Muscle layer of duodenum (tissue), 2 donors: ENCODE measurements at regions not wholly inside any gene's neighbourhood (a gene's known extent, or its start where the extent isn't known, plus 50 kb on each side); places are given as distances from the start of the nearest gene placed in this dataset.

ENCODE experiments used
- H3K27ac ChIP-seq: one replicate; pipeline ENCODE4 v1.7.0; 2013; ENCODE audit warnings: mild to moderate bottlenecking, low read length
- H3K27me3 ChIP-seq: one replicate; pipeline ENCODE4 v1.7.0; 2013; ENCODE audit warnings: low read depth, mild to moderate bottlenecking, control low read depth, low read length
- H3K36me3 ChIP-seq, 2 donors: one replicate each; pipeline ENCODE4 v1.7.0; 2013; ENCODE audit warnings: low read length in 2 of 2, control low read depth in 1 of 2, mild to moderate bottlenecking in 1 of 2; ENCODE audit not compliant: insufficient read depth in 2 of 2, control insufficient read depth in 1 of 2
- H3K4me1 ChIP-seq, 2 donors: one replicate each; pipeline ENCODE4 v1.7.0; 2013; ENCODE audit warnings: low read length in 2 of 2, mild to moderate bottlenecking in 2 of 2, control low read depth in 1 of 2, moderate library complexity in 1 of 2; ENCODE audit not compliant: insufficient read depth in 2 of 2, control insufficient read depth in 1 of 2
- H3K4me3 ChIP-seq, 2 donors: one replicate each; pipeline ENCODE4 v1.7.0; 2013; ENCODE audit warnings: low read length in 2 of 2, low read depth in 1 of 2, mild to moderate bottlenecking in 1 of 2
- H3K9me3 ChIP-seq, 2 donors: one replicate each; pipeline ENCODE4 v1.7.0; 2013; ENCODE audit warnings: low read length in 2 of 2, control low read depth in 1 of 2, mild to moderate bottlenecking in 1 of 2; ENCODE audit not compliant: control insufficient read depth in 1 of 2
- donor health status: healthy.

GRCh38 chr7:42511027-42511426 lies 274.0 kb upstream of the GLI3 start:
- no peaks in the 10 kb centered on the region for H3K9me3 ChIP-seq
- no peaks in the 10 kb centered on the region for H3K36me3 ChIP-seq
- H3K4me1 ChIP-seq, result peaks cover 0 to 4% of the 10 kb centered on the region in 2 donors
- H3K4me3 ChIP-seq, result no peak overlapping the region
- H3K27ac ChIP-seq, result no peak overlapping the region
- H3K27me3 ChIP-seq, result no peaks in the 10 kb centered on the region

- H3K36me3 ChIP-seq, result no peaks in the 10 kb centered on the region
- no peaks in the 10 kb centered on the region for H3K4me1 ChIP-seq
- H3K4me3 ChIP-seq, result no peak overlapping the region
- H3K27me3 ChIP-seq, result no peaks in the 10 kb centered on the region
- H3K9me3 ChIP-seq, result no peaks in the 10 kb centered on the region
- no peak overlapping the region for H3K27ac ChIP-seq
These were observed 269.1 kb upstream of the GLI3 start for GRCh38 chr7:42506097-42506496.

DNA sequence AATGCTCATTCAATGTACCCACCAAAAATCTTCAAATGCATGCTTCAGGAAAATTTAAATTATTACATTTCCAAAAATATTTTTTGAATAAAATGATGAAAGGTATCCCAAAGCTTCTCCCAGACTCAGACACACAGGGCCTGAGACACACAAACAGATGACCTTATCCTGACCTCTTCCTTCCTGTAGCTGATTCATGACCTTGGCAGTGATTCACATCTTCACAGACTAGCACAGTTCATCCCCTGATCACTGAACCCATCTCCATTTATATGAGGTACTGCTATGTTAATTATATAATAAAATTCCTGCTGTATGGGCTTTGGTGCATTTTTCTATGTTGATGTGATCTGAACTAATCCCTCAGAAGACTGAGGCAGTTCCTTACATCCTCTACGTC lies 265.0 kb upstream of the GLI3 start:
- no peaks in the 10 kb centered on the region for H3K27me3 ChIP-seq
- H3K4me3 ChIP-seq, result no peak overlapping the region
- no peaks in the 10 kb centered on the region for H3K36me3 ChIP-seq
- H3K27ac ChIP-seq, result no peak overlapping the region
- H3K9me3 ChIP-seq, result no peaks in the 10 kb centered on the region
- no peaks in the 10 kb centered on the region for H3K4me1 ChIP-seq

DNA sequence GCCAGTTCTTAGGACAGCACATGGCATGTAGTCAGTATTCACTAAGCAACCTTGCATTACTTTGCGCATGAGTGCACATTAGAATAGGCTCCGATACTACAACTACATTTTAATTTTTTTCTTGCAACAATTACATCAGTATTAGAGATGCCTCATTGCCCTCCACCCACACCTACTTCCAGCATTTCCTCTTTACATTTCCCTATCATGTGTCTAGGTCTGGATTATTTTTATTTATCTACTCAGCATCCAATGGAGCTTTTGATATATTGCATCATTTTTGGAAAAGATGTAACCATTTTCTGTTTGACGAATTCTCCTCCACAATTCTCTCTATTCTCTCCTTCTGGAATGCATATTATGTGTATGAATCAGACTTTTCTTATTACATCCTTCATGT lies 258.2 kb upstream of the GLI3 start:
- Histone ChIP-seq H3K4me3 (no peak overlapping the region), H3K27ac (peak overlapping the region; percentile 88), H3K36me3 (no peaks in the 10 kb centered on the region), H3K9me3 (no peaks in the 10 kb centered on the region), H3K27me3 (no peaks in the 10 kb centered on the region), H3K4me1 (peaks cover 5 to 6% of the 10 kb centered on the region in 2 donors)

DNA sequence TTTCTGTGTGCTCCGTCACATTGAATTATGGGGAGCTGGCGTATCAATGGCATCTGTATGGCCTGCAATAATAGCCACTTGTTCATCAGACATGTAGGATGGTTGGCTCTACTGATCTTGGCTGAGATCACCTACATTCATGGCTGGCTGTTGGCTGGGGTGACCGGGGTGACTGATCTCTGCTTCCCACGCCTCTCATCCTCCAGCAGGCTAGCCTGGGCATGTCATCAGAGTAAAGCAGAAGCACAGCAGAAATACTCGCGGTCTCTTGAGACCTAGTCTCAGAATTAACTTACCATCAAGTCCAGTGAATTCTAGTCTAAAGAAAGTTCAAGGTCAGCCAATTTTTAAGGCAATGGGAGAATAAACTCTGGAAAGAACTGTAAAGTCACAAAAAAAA lies 257.7 kb upstream of the GLI3 start:
- Histone ChIP-seq H3K4me1 (peaks cover 5 to 6% of the 10 kb centered on the region in 2 donors), H3K36me3 (no peaks in the 10 kb centered on the region), H3K27ac (peak overlapping the region; percentile 88), H3K9me3 (no peaks in the 10 kb centered on the region), H3K27me3 (no peaks in the 10 kb centered on the region), H3K4me3 (no peak overlapping the region)

DNA sequence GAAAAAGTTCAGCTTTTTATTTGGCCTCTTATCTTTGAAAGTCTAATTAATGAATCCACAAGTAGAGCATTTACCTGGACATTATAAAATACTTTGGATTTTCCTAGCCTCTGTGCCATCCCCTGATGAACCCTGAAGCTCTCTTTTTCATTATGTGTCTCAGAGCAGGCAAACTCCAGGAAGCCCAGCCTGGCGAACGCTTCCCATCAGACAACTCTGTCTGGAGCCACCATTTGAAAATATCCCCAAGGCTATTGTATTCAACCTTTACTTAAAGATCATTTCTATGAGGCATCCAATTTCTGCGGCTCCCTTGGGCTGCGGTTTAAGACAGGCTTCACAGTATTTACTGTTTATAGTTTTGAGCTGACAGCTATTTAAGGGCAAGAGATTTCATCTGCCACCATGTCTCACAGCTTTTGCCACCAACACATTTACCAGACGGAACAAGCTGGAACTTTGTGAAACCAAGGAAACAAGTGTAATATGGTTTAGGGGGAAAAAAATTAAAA lies 257.2 kb upstream of the GLI3 start:
- H3K27me3 ChIP-seq, result no peaks in the 10 kb centered on the region
- H3K4me3 ChIP-seq, result peak overlapping the region; percentile 24 to 55
- peaks cover 5 to 6% of the 10 kb centered on the region in 2 donors for H3K4me1 ChIP-seq
- H3K9me3 ChIP-seq, result no peaks in the 10 kb centered on the region
- peak overlapping the region; percentile 88 for H3K27ac ChIP-seq
- H3K36me3 ChIP-seq, result no peaks in the 10 kb centered on the region

- Histone ChIP-seq H3K27me3 (no peaks in the 10 kb centered on the region), H3K27ac (peak overlapping the region; percentile 88), H3K4me1 (peaks cover 5 to 6% of the 10 kb centered on the region in 2 donors), H3K4me3 (peak overlapping the region; percentile 31 to 55), H3K9me3 (no peaks in the 10 kb centered on the region), H3K36me3 (no peaks in the 10 kb centered on the region)
These were observed 256.6 kb upstream of the GLI3 start for GRCh38 chr7:42493436-42494198.

DNA sequence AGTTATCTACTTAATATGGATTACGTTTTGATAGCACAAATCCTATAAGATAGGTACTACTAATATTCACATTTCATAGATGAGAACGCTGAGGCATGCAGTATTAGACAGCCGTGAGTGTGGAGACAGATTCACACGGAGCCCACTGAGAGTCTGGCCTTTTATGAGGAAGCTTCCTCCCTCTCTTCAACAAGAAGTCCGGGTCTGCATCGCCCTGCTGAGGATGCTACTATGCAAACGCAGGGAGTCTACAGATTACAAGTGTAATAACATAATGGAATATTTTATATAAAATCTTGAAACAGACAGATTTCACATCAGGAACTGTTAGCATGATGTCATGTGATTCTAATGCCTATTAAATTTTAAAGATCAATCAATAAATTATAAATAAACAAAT lies 255.9 kb upstream of the GLI3 start:
- H3K9me3 ChIP-seq, result no peaks in the 10 kb centered on the region
- H3K36me3 ChIP-seq, result no peaks in the 10 kb centered on the region
- peak overlapping the region in 1 of 2 donors; percentile 55 for H3K4me3 ChIP-seq
- H3K4me1 ChIP-seq, result peaks cover 5 to 6% of the 10 kb centered on the region in 2 donors
- H3K27ac ChIP-seq, result peak overlapping the region; percentile 88
- no peaks in the 10 kb centered on the region for H3K27me3 ChIP-seq

- Histone ChIP-seq H3K4me3 (no peak overlapping the region), H3K27me3 (no peaks in the 10 kb centered on the region), H3K9me3 (no peaks in the 10 kb centered on the region), H3K27ac (no peak overlapping the region), H3K4me1 (peaks cover 5 to 6% of the 10 kb centered on the region in 2 donors), H3K36me3 (no peaks in the 10 kb centered on the region)
These were observed 254.1 kb upstream of the GLI3 start for GRCh38 chr7:42491106-42491505.

- Histone ChIP-seq H3K27me3 (no peaks in the 10 kb centered on the region), H3K36me3 (no peaks in the 10 kb centered on the region), H3K4me1 (peaks cover 7 to 10% of the 10 kb centered on the region in 2 donors), H3K27ac (peak overlapping the region; percentile 27), H3K9me3 (no peaks in the 10 kb centered on the region), H3K4me3 (no peak overlapping the region)
These were observed 252.3 kb upstream of the GLI3 start for GRCh38 chr7:42489299-42489698.

DNA sequence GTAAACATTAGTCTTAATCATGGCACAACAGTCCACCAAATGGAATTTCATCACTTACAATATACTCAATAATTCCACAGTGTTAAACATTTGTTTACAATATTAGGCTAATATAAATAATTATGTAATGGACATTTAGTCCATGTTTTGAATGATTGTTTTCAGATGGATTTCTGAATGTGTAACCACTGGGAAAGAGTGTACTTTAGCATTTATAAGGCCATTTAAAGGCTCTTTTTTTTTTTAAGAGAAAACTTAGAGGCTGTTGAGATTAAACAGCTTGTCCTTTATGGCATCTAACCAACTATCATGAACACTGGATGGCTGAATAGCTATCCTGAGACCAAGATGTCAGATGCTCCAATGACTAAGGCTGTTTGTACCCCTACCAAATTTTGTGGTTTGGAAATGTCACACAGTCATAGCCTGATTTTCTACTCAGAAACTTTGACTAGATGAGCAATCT lies 248.3 kb upstream of the GLI3 start:
- Histone ChIP-seq H3K27ac (peak overlapping the region; percentile 1), H3K4me3 (no peak overlapping the region), H3K9me3 (no peaks in the 10 kb centered on the region), H3K27me3 (no peaks in the 10 kb centered on the region), H3K4me1 (peaks cover 4 to 5% of the 10 kb centered on the region in 2 donors), H3K36me3 (no peaks in the 10 kb centered on the region)
